ENCODE measurements at regions not wholly inside any gene's neighbourhood (a gene's known extent, or its start where the extent isn't known, plus 50 kb on each side); places are given as distances from the start of the nearest gene placed in this dataset.

DNA sequence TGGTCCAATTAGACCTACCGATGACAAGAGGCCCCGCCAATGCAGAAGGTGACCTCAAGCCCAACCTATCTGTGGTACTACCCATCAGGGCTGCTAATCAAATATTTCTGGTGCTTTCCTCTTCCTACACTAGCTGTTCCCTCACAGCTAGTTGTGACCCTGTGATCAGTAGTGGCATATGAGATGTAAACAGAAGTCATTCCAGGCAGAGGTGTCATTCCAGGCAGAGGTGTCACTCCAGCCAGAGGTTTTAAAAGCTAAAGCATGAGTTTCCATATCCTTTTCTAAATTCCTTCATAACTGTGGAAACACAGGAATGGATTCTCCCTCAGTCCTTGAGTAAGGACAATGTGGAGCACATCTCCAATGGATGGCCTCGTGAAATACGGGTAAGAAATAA lies 110.9 kb upstream of the DNAJC10 start:
- Histone ChIP-seq H4K20me1 (replicated peaks; ENCODE audit: insufficient read depth) (no peaks in the 10 kb centered on the region), H3F3A (replicated peaks; ENCODE audit: low read depth) (no peaks in the 10 kb centered on the region), H3K36me3 (ENCODE audit: insufficient read depth) (no peaks in the 10 kb centered on the region), H3K4me2 (no peak overlapping the region), H3K4me1 (ENCODE audit: insufficient read depth) (no peaks in the 10 kb centered on the region), H3K27ac (ENCODE audit: low read depth) (no peak overlapping the region), H3K79me2 (replicated peaks; ENCODE audit: insufficient read depth) (no peaks in the 10 kb centered on the region), H3K27me3 (ENCODE audit: insufficient read depth) (no peaks in the 10 kb centered on the region), H3K4me3 (no peak overlapping the region), H3K9me2 (ENCODE audit: insufficient read depth) (0 out of 2 replicates have a peak, but pooled peaks cover 4% of the 10 kb centered on the region), H2AFZ (no peak overlapping the region)
- no peak for DNase-seq (ENCODE audit: low spot score)
- Mint-ChIP-seq H3K4me3 (no peak overlapping the region), H3K27me3 (ENCODE audit: insufficient read depth, low read depth, poor library complexity) (peaks cover 2% of the 10 kb centered on the region), H3K27ac (no peak overlapping the region), H3K9me3 (no peaks in the 10 kb centered on the region; the same call in 2 of the 3 replicates), H3K36me3 (ENCODE audit: low read depth) (0 out of 3 replicates have a peak, but pooled peaks cover 4% of the 10 kb centered on the region), H3K4me1 (no peaks in the 10 kb centered on the region)
- no peak for ATAC-seq
- TF ChIP-seq CREB1 (CRISPR knock-in tag; IDR thresholded peaks at IDR 0.05; ENCODE audit: low read depth) (no peak), JUNB (IDR thresholded peaks at IDR 0.05; ENCODE audit: unreplicated experiment) (no peak), ZNF114 (CRISPR knock-in tag; IDR thresholded peaks at IDR 0.05) (no peak), EZH2phosphoT487 (IDR thresholded peaks at IDR 0.05; ENCODE audit: unreplicated experiment) (no peak), POLR2AphosphoS5 (IDR thresholded peaks at IDR 0.05; ENCODE audit: low read depth) (no peak), ZNF331 (CRISPR knock-in tag; IDR thresholded peaks at IDR 0.05; ENCODE audit: low read depth) (no peak), EZH2 (IDR thresholded peaks at IDR 0.05; ENCODE audit: low read depth, unreplicated experiment) (no peak), NANOG (IDR thresholded peaks at IDR 0.05; ENCODE audit: borderline replicate concordance) (no peak), STAT1 (IDR thresholded peaks at IDR 0.05; ENCODE audit: unreplicated experiment) (no peak)
- TF ChIP-seq, protein P1, sequence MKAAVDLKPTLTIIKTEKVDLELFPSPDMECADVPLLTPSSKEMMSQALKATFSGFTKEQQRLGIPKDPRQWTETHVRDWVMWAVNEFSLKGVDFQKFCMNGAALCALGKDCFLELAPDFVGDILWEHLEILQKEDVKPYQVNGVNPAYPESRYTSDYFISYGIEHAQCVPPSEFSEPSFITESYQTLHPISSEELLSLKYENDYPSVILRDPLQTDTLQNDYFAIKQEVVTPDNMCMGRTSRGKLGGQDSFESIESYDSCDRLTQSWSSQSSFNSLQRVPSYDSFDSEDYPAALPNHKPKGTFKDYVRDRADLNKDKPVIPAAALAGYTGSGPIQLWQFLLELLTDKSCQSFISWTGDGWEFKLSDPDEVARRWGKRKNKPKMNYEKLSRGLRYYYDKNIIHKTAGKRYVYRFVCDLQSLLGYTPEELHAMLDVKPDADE (IDR thresholded peaks at IDR 0.05) = no peak
- TF ChIP-seq, protein P2, sequence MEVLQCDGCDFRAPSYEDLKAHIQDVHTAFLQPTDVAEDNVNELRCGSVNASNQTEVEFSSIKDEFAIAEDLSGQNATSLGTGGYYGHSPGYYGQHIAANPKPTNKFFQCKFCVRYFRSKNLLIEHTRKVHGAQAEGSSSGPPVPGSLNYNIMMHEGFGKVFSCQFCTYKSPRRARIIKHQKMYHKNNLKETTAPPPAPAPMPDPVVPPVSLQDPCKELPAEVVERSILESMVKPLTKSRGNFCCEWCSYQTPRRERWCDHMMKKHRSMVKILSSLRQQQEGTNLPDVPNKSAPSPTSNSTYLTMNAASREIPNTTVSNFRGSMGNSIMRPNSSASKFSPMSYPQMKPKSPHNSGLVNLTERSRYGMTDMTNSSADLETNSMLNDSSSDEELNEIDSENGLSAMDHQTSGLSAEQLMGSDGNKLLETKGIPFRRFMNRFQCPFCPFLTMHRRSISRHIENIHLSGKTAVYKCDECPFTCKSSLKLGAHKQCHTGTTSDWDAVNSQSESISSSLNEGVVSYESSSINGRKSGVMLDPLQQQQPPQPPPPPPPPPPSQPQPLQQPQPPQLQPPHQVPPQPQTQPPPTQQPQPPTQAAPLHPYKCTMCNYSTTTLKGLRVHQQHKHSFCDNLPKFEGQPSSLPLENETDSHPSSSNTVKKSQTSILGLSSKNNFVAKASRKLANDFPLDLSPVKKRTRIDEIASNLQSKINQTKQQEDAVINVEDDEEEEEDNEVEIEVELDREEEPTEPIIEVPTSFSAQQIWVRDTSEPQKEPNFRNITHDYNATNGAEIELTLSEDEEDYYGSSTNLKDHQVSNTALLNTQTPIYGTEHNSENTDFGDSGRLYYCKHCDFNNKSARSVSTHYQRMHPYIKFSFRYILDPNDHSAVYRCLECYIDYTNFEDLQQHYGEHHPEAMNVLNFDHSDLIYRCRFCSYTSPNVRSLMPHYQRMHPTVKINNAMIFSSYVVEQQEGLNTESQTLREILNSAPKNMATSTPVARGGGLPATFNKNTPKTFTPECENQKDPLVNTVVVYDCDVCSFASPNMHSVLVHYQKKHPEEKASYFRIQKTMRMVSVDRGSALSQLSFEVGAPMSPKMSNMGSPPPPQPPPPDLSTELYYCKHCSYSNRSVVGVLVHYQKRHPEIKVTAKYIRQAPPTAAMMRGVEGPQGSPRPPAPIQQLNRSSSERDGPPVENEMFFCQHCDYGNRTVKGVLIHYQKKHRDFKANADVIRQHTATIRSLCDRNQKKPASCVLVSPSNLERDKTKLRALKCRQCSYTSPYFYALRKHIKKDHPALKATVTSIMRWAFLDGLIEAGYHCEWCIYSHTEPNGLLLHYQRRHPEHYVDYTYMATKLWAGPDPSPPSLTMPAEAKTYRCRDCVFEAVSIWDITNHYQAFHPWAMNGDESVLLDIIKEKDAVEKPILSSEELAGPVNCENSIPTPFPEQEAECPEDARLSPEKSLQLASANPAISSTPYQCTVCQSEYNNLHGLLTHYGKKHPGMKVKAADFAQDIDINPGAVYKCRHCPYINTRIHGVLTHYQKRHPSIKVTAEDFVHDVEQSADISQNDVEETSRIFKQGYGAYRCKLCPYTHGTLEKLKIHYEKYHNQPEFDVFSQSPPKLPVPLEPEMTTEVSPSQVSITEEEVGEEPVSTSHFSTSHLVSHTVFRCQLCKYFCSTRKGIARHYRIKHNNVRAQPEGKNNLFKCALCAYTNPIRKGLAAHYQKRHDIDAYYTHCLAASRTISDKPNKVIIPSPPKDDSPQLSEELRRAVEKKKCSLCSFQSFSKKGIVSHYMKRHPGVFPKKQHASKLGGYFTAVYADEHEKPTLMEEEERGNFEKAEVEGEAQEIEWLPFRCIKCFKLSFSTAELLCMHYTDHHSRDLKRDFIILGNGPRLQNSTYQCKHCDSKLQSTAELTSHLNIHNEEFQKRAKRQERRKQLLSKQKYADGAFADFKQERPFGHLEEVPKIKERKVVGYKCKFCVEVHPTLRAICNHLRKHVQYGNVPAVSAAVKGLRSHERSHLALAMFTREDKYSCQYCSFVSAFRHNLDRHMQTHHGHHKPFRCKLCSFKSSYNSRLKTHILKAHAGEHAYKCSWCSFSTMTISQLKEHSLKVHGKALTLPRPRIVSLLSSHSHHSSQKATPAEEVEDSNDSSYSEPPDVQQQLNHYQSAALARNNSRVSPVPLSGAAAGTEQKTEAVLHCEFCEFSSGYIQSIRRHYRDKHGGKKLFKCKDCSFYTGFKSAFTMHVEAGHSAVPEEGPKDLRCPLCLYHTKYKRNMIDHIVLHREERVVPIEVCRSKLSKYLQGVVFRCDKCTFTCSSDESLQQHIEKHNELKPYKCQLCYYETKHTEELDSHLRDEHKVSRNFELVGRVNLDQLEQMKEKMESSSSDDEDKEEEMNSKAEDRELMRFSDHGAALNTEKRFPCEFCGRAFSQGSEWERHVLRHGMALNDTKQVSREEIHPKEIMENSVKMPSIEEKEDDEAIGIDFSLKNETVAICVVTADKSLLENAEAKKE (CRISPR knock-in tag; IDR thresholded peaks at IDR 0.05) = no peak
- TF ChIP-seq, protein P3, sequence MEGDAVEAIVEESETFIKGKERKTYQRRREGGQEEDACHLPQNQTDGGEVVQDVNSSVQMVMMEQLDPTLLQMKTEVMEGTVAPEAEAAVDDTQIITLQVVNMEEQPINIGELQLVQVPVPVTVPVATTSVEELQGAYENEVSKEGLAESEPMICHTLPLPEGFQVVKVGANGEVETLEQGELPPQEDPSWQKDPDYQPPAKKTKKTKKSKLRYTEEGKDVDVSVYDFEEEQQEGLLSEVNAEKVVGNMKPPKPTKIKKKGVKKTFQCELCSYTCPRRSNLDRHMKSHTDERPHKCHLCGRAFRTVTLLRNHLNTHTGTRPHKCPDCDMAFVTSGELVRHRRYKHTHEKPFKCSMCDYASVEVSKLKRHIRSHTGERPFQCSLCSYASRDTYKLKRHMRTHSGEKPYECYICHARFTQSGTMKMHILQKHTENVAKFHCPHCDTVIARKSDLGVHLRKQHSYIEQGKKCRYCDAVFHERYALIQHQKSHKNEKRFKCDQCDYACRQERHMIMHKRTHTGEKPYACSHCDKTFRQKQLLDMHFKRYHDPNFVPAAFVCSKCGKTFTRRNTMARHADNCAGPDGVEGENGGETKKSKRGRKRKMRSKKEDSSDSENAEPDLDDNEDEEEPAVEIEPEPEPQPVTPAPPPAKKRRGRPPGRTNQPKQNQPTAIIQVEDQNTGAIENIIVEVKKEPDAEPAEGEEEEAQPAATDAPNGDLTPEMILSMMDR (conservative IDR thresholded peaks at IDR 0.05; ENCODE audit: low read depth in 2 of 2) = no peak
- TF ChIP-seq, protein P4, sequence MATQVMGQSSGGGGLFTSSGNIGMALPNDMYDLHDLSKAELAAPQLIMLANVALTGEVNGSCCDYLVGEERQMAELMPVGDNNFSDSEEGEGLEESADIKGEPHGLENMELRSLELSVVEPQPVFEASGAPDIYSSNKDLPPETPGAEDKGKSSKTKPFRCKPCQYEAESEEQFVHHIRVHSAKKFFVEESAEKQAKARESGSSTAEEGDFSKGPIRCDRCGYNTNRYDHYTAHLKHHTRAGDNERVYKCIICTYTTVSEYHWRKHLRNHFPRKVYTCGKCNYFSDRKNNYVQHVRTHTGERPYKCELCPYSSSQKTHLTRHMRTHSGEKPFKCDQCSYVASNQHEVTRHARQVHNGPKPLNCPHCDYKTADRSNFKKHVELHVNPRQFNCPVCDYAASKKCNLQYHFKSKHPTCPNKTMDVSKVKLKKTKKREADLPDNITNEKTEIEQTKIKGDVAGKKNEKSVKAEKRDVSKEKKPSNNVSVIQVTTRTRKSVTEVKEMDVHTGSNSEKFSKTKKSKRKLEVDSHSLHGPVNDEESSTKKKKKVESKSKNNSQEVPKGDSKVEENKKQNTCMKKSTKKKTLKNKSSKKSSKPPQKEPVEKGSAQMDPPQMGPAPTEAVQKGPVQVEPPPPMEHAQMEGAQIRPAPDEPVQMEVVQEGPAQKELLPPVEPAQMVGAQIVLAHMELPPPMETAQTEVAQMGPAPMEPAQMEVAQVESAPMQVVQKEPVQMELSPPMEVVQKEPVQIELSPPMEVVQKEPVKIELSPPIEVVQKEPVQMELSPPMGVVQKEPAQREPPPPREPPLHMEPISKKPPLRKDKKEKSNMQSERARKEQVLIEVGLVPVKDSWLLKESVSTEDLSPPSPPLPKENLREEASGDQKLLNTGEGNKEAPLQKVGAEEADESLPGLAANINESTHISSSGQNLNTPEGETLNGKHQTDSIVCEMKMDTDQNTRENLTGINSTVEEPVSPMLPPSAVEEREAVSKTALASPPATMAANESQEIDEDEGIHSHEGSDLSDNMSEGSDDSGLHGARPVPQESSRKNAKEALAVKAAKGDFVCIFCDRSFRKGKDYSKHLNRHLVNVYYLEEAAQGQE (IDR thresholded peaks at IDR 0.05; ENCODE audit: unreplicated experiment) = no peak
